HEK293 (cell line): ENCODE measurements at regions not wholly inside any gene's neighbourhood (a gene's known extent, or its start where the extent isn't known, plus 50 kb on each side); places are given as distances from the start of the nearest gene placed in this dataset.

Experiments
- CTCF ChIA-PET: fragments of 350-600 bp; formaldehyde crosslinking; extraction: SDS; loops from one replicate; lab custom pipeline; 2021; ENCODE audit warnings: antibody characterized with exemption; lab: Yijun Ruan, JAX
- POLR2A ChIA-PET: fragments of 300-600 bp; formaldehyde crosslinking; extraction: SDS; loops from one replicate; lab custom pipeline; 2020; ENCODE audit warnings: antibody characterized with exemption, inconsistent platforms; lab: Yijun Ruan, JAX
- H3K27ac ChIP-seq: fragments of 200-500 bp; sonication (Bioruptor generic); 2 replicates; pipeline ENCODE4 v1.5.1; 2014; ENCODE audit warnings: low read depth, low read length, control low read depth, inconsistent platforms; ENCODE audit errors: extremely low read depth
- H3K36me3 ChIP-seq, 2 experiments: fragments of 200-500 bp in 1 of 2; sonication (Bioruptor generic) in 1 of 2; 1 replicate in 1 of 2; 2 replicates in 1 of 2; pipeline ENCODE4 v1.5.1; 2014 to 2017; ENCODE audit warnings: inconsistent platforms in 2 of 2, low read length in 2 of 2; ENCODE audit not compliant: control insufficient read depth in 2 of 2, insufficient read depth in 1 of 2
- H3K4me1 ChIP-seq: fragments of 200-500 bp; sonication (Bioruptor generic); 2 replicates; pipeline ENCODE4 v1.5.1; 2014; ENCODE audit warnings: mild to moderate bottlenecking, low read length, inconsistent platforms; ENCODE audit not compliant: control insufficient read depth, insufficient read depth
- H3K4me3 ChIP-seq: 2 replicates; pipeline ENCODE4 v1.5.1; 2011; ENCODE audit warnings: low read depth, mild to moderate bottlenecking, control low read depth, low read length, moderate library complexity
- H3K9me3 ChIP-seq: fragments of 200-500 bp; sonication (Bioruptor generic); 2 replicates; pipeline ENCODE4 v1.5.1; 2014; ENCODE audit warnings: low read depth, low read length, inconsistent platforms; ENCODE audit not compliant: control insufficient read depth, insufficient read depth
- GLIS2 ChIP-seq: fragments of 450-650 bp; formaldehyde crosslinking; IDR thresholded peaks from 2 replicates; pipeline ENCODE4 v1.5.1; 2016; ENCODE audit warnings: missing biosample characterization, missing genetic modification characterization
- KLF1 ChIP-seq: fragments of 450-650 bp; formaldehyde crosslinking; IDR thresholded peaks from 2 replicates; pipeline ENCODE4 v1.5.1; 2016; ENCODE audit warnings: missing biosample characterization, missing genetic modification characterization
- KLF17 ChIP-seq: fragments of 450-650 bp; formaldehyde crosslinking; IDR thresholded peaks from 2 replicates; pipeline ENCODE4 v1.5.1; 2016; ENCODE audit warnings: missing biosample characterization, missing genetic modification characterization
- KLF8 ChIP-seq: fragments of 450-650 bp; formaldehyde crosslinking; IDR thresholded peaks from 2 replicates; pipeline ENCODE4 v1.5.1; 2016; ENCODE audit warnings: missing biosample characterization, missing genetic modification characterization
- SCRT2 ChIP-seq: fragments of 450-650 bp; formaldehyde crosslinking; IDR thresholded peaks from 2 replicates; pipeline ENCODE4 v1.5.1; 2016; ENCODE audit warnings: missing biosample characterization, missing genetic modification characterization
- ZBTB48 ChIP-seq: fragments of 450-650 bp; formaldehyde crosslinking; IDR thresholded peaks from 2 replicates; pipeline ENCODE4 v1.5.1; 2016; ENCODE audit warnings: missing biosample characterization, missing genetic modification characterization
- ZNF10 ChIP-seq: fragments of 450-650 bp; formaldehyde crosslinking; IDR thresholded peaks from 2 replicates; pipeline ENCODE4 v1.5.1; 2017; ENCODE audit warnings: missing biosample characterization, missing genetic modification characterization
- ZNF155 ChIP-seq: fragments of 450-650 bp; formaldehyde crosslinking; IDR thresholded peaks from 2 replicates; pipeline ENCODE4 v1.5.1; 2016; ENCODE audit warnings: missing biosample characterization, missing genetic modification characterization
- ZNF184 ChIP-seq: fragments of 450-650 bp; IDR thresholded peaks from 2 replicates; pipeline ENCODE4 v1.5.1; 2018; ENCODE audit warnings: missing biosample characterization, mild to moderate bottlenecking, missing genetic modification characterization
- ZNF354C ChIP-seq: fragments of 450-650 bp; formaldehyde crosslinking; IDR thresholded peaks from 2 replicates; pipeline ENCODE4 v1.5.1; 2016; ENCODE audit warnings: missing biosample characterization, missing genetic modification characterization, low read depth, borderline replicate concordance
- ZNF416 ChIP-seq: fragments of 450-650 bp; formaldehyde crosslinking; IDR thresholded peaks from 2 replicates; pipeline ENCODE4 v1.5.1; 2016; ENCODE audit warnings: missing biosample characterization, missing genetic modification characterization
- ZNF473 ChIP-seq: fragments of 450-650 bp; formaldehyde crosslinking; IDR thresholded peaks from 2 replicates; pipeline ENCODE4 v1.5.1; 2017; ENCODE audit warnings: missing biosample characterization, missing genetic modification characterization
- ZNF488 ChIP-seq: fragments of 450-650 bp; formaldehyde crosslinking; IDR thresholded peaks from 2 replicates; pipeline ENCODE4 v1.5.1; 2016; ENCODE audit warnings: missing biosample characterization, missing genetic modification characterization
- ZNF501 ChIP-seq: fragments of 450-650 bp; formaldehyde crosslinking; IDR thresholded peaks from 2 replicates; pipeline ENCODE4 v1.5.1; 2016; ENCODE audit warnings: missing biosample characterization, missing genetic modification characterization
- ZNF518A ChIP-seq: fragments of 450-650 bp; formaldehyde crosslinking; conservative IDR thresholded peaks from 2 replicates; pipeline ENCODE4 v1.5.1; 2016; ENCODE audit warnings: low read depth, missing biosample characterization, missing genetic modification characterization
- ZNF548 ChIP-seq: fragments of 450-650 bp; formaldehyde crosslinking; IDR thresholded peaks from 2 replicates; pipeline ENCODE4 v1.5.1; 2016; ENCODE audit warnings: missing biosample characterization, missing genetic modification characterization
- ZNF560 ChIP-seq: fragments of 450-650 bp; formaldehyde crosslinking; IDR thresholded peaks from 2 replicates; pipeline ENCODE4 v1.5.1; 2017; ENCODE audit warnings: missing biosample characterization, missing genetic modification characterization, borderline replicate concordance
- ZNF571 ChIP-seq: fragments of 450-650 bp; formaldehyde crosslinking; IDR thresholded peaks from 2 replicates; pipeline ENCODE4 v1.5.0; 2017; ENCODE audit warnings: missing biosample characterization, missing genetic modification characterization
- ZNF585B ChIP-seq: fragments of 450-650 bp; formaldehyde crosslinking; IDR thresholded peaks from 2 replicates; pipeline ENCODE4 v1.5.1; 2016; ENCODE audit warnings: missing biosample characterization, missing genetic modification characterization
- ZNF610 ChIP-seq: fragments of 450-650 bp; formaldehyde crosslinking; IDR thresholded peaks from 2 replicates; pipeline ENCODE4 v1.5.1; 2016; ENCODE audit warnings: missing biosample characterization, missing genetic modification characterization, borderline replicate concordance
- ZSCAN18 ChIP-seq: fragments of 450-650 bp; formaldehyde crosslinking; IDR thresholded peaks from 2 replicates; pipeline ENCODE4 v1.5.1; 2016; ENCODE audit warnings: missing biosample characterization, missing genetic modification characterization

- TF ChIP-seq KLF8 (tag by site-specific recombination) (no peak), ZNF571 (no peak), SCRT2 (tag by site-specific recombination) (no peak), ZNF548 (no peak)
Observed at GRCh38 chr1:56084246-56084645, 495.1 kb downstream of the PLPP3 start (continued).

GRCh38 chr1:56081736-56082135 is 497.6 kb downstream of the PLPP3 start:
- TF ChIP-seq ZSCAN18 (tag by site-specific recombination) (no peak), ZNF155 (no peak), ZNF416 (tag by site-specific recombination) (no peak), GLIS2 (tag by site-specific recombination) (no peak), ZNF518A (tag by site-specific recombination) (no peak), ZNF473 (tag by site-specific recombination) (no peak), ZNF560 (tag by site-specific recombination) (no peak), KLF1 (tag by site-specific recombination) (no peak), ZBTB48 (no peak), ZNF354C (tag by site-specific recombination) (no peak), ZNF184 (no peak), ZNF488 (no peak), ZNF610 (tag by site-specific recombination) (no peak), ZNF585B (no peak), KLF17 (tag by site-specific recombination) (no peak), ZNF501 (tag by site-specific recombination) (no peak), ZNF10 (tag by site-specific recombination) (no peak)

More at GRCh38 chr1:56081736-56082135, 497.6 kb downstream of the PLPP3 start:
- H3K9me3 ChIP-seq, result no peaks in the 10 kb centered on the region
- ChIA-PET CTCF (interaction anchor here (0.7 kb wide), 1 partner anchor 628 kb away, joined by 3 read pairs; no protein-coding TSS in a partner anchor), POLR2A (no interaction called here)
- no peak overlapping the region for H3K27ac ChIP-seq
- no peak overlapping the region for H3K4me3 ChIP-seq
- no peaks in the 10 kb centered on the region for H3K36me3 ChIP-seq
- no peaks in the 10 kb centered on the region for H3K4me1 ChIP-seq
